GM12892 (cell line): ENCODE measurements at regions not wholly inside any gene's neighbourhood (a gene's known extent, or its start where the extent isn't known, plus 50 kb on each side); places are given as distances from the start of the nearest gene placed in this dataset.
A peak's percentile ranks its signal among the peaks of the same experiment; 100 is the strongest.

Source experiments
- DNase-seq: peaks from one replicate; pipeline ENCODE4 v3.0.0; 2011; ENCODE audit not compliant: insufficient read length
- FAIRE-seq: peaks from 2 replicates; lab custom pipeline; 2011; peaks lifted over from hg19 to GRCh38; lab: Jason Lieb, UNC
- POLR2A ChIP-seq: IDR thresholded peaks from 2 replicates; pipeline ENCODE4 v1.6.1; 2011; ENCODE audit warnings: low read depth, low read length, control low read depth
- POLR2AphosphoS5 ChIP-seq: IDR thresholded peaks from 2 replicates; pipeline ENCODE4 v1.6.1; 2011; ENCODE audit warnings: low read depth, low read length, control low read depth
- TAF1 ChIP-seq: IDR thresholded peaks from 2 replicates; pipeline ENCODE4 v1.6.1; 2011; ENCODE audit warnings: low read depth, mild to moderate bottlenecking, control low read depth, low read length, borderline replicate concordance

- FAIRE-seq = no peak
- TF ChIP-seq POLR2A = no peak
- no peak for DNase-seq
These were observed 310.2 kb downstream of the ARL6IP6 start for GRCh38 chr2:153028626-153029025.

GRCh38 chr2:153027533-153027932, 309.1 kb downstream of the ARL6IP6 start:
- TF ChIP-seq POLR2A = no peak
- TF ChIP-seq POLR2AphosphoS5 = no peak
- TF ChIP-seq TAF1 = no peak
- no peak for DNase-seq
- no peak for FAIRE-seq

DNA sequence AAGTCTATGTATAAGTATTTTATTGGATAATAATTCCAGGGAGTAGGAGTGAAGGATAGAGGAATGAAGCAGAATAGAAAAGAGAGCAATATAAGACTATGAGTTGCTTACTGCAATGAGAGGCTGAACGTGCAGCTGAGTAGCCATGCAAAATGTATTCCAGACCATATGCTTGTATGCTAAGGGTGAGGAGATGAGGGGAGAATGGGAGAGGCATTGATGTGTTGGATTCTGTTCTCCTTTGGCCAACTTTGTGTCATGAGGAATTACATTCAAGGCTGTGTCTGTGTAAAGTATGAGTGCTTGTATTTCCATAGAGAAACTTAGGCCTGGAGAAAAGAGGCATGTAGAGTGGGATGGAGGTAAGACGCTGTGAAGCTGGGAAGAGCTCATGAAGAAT, 301.8 kb downstream of the ARL6IP6 start:
- TF ChIP-seq POLR2AphosphoS5 (no peak), POLR2A (no peak), TAF1 (no peak)
- no peak for FAIRE-seq
- no peak for DNase-seq

DNA sequence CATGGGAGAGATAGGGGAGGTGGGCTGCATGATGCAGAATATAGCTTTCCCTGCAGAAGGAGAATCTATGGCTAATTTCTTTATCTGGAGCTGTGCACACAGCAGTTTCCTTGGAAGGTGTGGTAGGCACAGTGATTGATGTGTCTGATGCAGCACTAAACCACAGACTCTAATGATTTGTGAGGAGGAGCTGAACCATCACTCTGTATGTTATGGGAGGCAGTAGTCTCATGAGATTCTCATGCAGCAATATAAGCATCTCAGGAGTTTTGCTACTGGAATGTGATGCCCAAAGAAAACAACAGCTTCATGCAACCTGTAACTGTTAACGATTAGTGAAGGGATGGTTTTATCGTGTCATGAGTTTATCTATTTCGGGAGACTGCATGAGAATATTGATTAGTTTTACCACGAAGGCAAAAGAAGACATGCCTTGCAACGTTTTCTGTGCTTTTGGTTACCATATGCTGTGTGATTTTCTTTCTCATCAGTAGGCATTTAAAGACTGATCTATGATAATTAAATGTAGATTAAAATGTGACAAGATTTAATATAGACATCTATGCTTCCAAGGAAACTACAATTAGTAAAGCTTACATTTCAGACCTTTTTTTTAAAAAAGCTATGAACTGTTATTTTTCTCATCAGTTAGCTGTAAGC, 286.8 kb downstream of the ARL6IP6 start:
- no peak for TF ChIP-seq POLR2A
- TF ChIP-seq POLR2AphosphoS5 = no peak
- no peak for TF ChIP-seq TAF1
- FAIRE-seq (peak; percentile 76), DNase-seq (no peak)

GRCh38 chr2:153004627-153005026, 286.2 kb downstream of the ARL6IP6 start:
- DNase-seq (no peak), FAIRE-seq (peak; percentile 72)
- TF ChIP-seq TAF1 (no peak), POLR2A (no peak), POLR2AphosphoS5 (no peak)

GRCh38 chr2:152974146-152974545, 255.7 kb downstream of the ARL6IP6 start:
- DNase-seq (no peak), FAIRE-seq (no peak)
- TF ChIP-seq TAF1 (no peak), POLR2AphosphoS5 (no peak)

GRCh38 chr2:152971685-152972084, 253.3 kb downstream of the ARL6IP6 start:
- no peak for DNase-seq
- TF ChIP-seq POLR2A (no peak), POLR2AphosphoS5 (no peak), TAF1 (no peak)
- no peak for FAIRE-seq

GRCh38 chr2:152962446-152962845, 244.0 kb downstream of the ARL6IP6 start:
- no peak for FAIRE-seq
- TF ChIP-seq POLR2A (no peak), POLR2AphosphoS5 (no peak)
- no peak for DNase-seq

- TF ChIP-seq POLR2AphosphoS5 = no peak
- no peak for TF ChIP-seq TAF1
- no peak for FAIRE-seq
These were observed 242.9 kb downstream of the ARL6IP6 start for GRCh38 chr2:152961351-152961750.

GRCh38 chr2:152950126-152950525, 231.7 kb downstream of the ARL6IP6 start:
- no peak for FAIRE-seq
- no peak for DNase-seq
- TF ChIP-seq POLR2AphosphoS5 (no peak), TAF1 (no peak), POLR2A (no peak)

More at GRCh38 chr2:152961351-152961750, 242.9 kb downstream of the ARL6IP6 start:
- no peak for DNase-seq

GRCh38 chr2:152944099-152944498, 225.7 kb downstream of the ARL6IP6 start:
- FAIRE-seq (no peak), DNase-seq (no peak)
- TF ChIP-seq POLR2A (no peak), POLR2AphosphoS5 (no peak), TAF1 (no peak)

DNA sequence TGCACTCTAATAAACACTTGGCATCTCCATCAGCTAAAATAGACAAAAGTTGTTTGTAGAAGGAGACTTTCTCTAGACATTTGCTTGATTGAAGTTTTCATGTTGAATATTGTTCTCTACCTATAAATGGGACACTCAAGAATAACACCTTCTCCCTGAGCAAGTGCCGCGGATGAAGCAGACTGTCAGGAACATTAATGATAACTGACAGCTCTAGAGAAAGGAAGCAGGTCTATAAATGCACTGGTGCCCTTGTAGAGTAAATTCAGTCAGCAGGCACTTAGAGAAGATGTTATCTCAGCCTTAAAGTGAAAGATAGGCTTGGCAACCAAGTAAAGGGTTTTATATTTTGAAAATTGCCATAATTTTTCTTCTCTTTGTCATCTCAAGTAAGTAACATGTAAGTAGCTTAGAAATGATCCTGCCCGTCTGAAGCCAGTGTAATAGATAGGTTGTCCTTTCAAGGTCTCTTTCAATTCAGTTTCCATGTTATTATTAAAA, 224.6 kb downstream of the ARL6IP6 start:
- FAIRE-seq (no peak), DNase-seq (no peak)
- TF ChIP-seq POLR2AphosphoS5 = no peak
- TF ChIP-seq TAF1 = no peak
- TF ChIP-seq POLR2A = no peak

DNA sequence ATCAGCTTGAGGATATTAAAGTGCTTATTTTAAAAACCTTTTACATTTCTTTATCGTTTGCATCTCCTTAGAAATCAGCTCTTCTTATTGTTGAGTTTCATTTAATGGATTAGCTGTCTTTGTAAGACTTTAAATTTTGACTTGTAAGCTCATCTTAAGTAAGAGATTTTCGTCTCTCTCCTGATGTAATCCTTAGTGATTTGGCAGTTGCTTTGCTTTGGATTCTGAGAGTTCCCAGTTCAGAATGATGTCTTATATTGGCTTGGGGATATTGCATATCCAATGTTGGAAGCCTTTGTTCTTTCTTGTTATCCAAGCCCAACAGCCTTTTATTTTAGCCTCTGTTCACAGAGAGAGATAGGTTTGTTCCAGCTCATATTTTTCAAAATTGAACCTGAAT, 212.1 kb downstream of the ARL6IP6 start:
- FAIRE-seq (no peak), DNase-seq (no peak)
- TF ChIP-seq POLR2AphosphoS5 (no peak), POLR2A (no peak)
